OCI-LY3 (cell line): ENCODE measurements at regions not wholly inside any gene's neighbourhood (a gene's known extent, or its start where the extent isn't known, plus 50 kb on each side); places are given as distances from the start of the nearest gene placed in this dataset.

Experiments used
- H2AFZ ChIP-seq: fragments of 200-600, 300-600 bp; shearing (Covaris generic); 2 replicates; pipeline ENCODE4 v1.6.0; 2014; ENCODE audit warnings: antibody characterized with exemption, low read depth, low read length
- H3K27ac ChIP-seq: fragments of 200-600, 300-600 bp; sonication (generic); 2 replicates; pipeline ENCODE4 v1.5.1; 2014; ENCODE audit warnings: mild to moderate bottlenecking, low read length, moderate library complexity, mixed read lengths
- H3K27me3 ChIP-seq: fragments of 200-600, 300-600 bp; sonication (generic); 2 replicates; pipeline ENCODE4 v1.6.1; 2014; ENCODE audit warnings: low read depth, low read length, mixed read lengths
- H3K36me3 ChIP-seq: fragments of 200-600, 300-600 bp; sonication (generic); replicated peaks from 2 replicates; pipeline ENCODE3; 2014; ENCODE audit warnings: low read depth, low read length, mixed read lengths
- H3K4me1 ChIP-seq: fragments of 300-600, 200-600 bp; sonication (generic); 2 replicates; pipeline ENCODE4 v1.6.1; 2014; ENCODE audit warnings: low read length, mixed read lengths
- H3K4me2 ChIP-seq: fragments of 200-600, 300-600 bp; sonication (generic); 2 replicates; pipeline ENCODE4 v1.6.1; 2014; ENCODE audit warnings: low read length, mixed read lengths
- H3K4me3 ChIP-seq: fragments of 300-600, 200-600 bp; sonication (generic); 2 replicates; pipeline ENCODE4 v1.5.1; 2014; ENCODE audit warnings: antibody characterized with exemption, mild to moderate bottlenecking, low read length, moderate library complexity
- H3K79me2 ChIP-seq: fragments of 300-600, 200-600 bp; shearing (Covaris generic); 2 replicates; pipeline ENCODE4 v1.6.1; 2014; ENCODE audit warnings: mild to moderate bottlenecking, low read length, mixed read lengths
- H3K9ac ChIP-seq: fragments of 300-600, 200-600 bp; shearing (Covaris generic); 2 replicates; pipeline ENCODE4 v1.6.0; 2014; ENCODE audit warnings: mild to moderate bottlenecking, low read length, moderate library complexity
- H3K9me3 ChIP-seq: fragments of 200-600, 300-600 bp; shearing (Covaris generic); 2 replicates; pipeline ENCODE4 v1.6.1; 2014; ENCODE audit warnings: low read length, mixed read lengths; ENCODE audit not compliant: insufficient read depth
- H4K20me1 ChIP-seq: fragments of 200-600, 300-600 bp; sonication (generic); 2 replicates; pipeline ENCODE4 v1.6.1; 2016; ENCODE audit warnings: low read length, mixed read lengths; ENCODE audit not compliant: insufficient read depth
- EZH2phosphoT487 ChIP-seq: fragments of 200-600 bp; shearing (Covaris generic); IDR thresholded peaks from 2 replicates; pipeline ENCODE4 v1.6.1; 2018; ENCODE audit warnings: antibody characterized with exemption, mixed run types, low read depth
- TF ChIP-seq, protein P1 (sequence below): fragments of 200-600, 300-600 bp; sonication (generic); IDR thresholded peaks from 2 replicates; pipeline ENCODE4 v1.5.1; 2014; ENCODE audit warnings: antibody characterized with exemption, low read length, low read depth

DNA sequence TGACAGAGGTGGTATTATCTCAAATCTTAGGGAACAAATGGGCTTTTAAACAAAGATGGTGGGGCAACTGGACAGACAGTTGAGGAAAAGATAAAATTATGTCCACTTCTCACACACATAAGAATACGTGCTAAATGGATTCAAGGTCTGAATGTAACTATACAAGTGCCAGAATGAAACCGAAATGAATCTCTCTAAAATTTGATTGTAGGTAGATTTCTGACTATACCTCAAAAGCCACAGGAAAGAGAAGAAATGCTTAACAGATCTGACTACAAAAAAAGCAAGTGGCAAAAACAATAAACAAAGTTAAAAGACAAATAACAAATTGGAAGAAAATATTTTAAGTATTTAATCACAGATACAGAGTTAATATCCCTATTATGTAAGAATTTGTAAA lies 182.7 kb upstream of the OLIG3 start:
- H4K20me1 ChIP-seq = no peaks in the 10 kb centered on the region
- no peak overlapping the region for H3K9ac ChIP-seq
- no peaks in the 10 kb centered on the region for H3K9me3 ChIP-seq
- H2AFZ ChIP-seq = no peak overlapping the region
- H3K4me3 ChIP-seq = no peak overlapping the region
- no peak for TF ChIP-seq EZH2phosphoT487
- TF ChIP-seq, protein P1, sequence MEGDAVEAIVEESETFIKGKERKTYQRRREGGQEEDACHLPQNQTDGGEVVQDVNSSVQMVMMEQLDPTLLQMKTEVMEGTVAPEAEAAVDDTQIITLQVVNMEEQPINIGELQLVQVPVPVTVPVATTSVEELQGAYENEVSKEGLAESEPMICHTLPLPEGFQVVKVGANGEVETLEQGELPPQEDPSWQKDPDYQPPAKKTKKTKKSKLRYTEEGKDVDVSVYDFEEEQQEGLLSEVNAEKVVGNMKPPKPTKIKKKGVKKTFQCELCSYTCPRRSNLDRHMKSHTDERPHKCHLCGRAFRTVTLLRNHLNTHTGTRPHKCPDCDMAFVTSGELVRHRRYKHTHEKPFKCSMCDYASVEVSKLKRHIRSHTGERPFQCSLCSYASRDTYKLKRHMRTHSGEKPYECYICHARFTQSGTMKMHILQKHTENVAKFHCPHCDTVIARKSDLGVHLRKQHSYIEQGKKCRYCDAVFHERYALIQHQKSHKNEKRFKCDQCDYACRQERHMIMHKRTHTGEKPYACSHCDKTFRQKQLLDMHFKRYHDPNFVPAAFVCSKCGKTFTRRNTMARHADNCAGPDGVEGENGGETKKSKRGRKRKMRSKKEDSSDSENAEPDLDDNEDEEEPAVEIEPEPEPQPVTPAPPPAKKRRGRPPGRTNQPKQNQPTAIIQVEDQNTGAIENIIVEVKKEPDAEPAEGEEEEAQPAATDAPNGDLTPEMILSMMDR = no peak
- no peak overlapping the region; the same call in 1 of the 2 replicates for H3K4me2 ChIP-seq
- peaks cover 18% of the 10 kb centered on the region for H3K4me1 ChIP-seq
- no peaks in the 10 kb centered on the region for H3K79me2 ChIP-seq
- no peaks in the 10 kb centered on the region for H3K36me3 ChIP-seq
- H3K27me3 ChIP-seq = no peaks in the 10 kb centered on the region
- no peak overlapping the region for H3K27ac ChIP-seq

DNA sequence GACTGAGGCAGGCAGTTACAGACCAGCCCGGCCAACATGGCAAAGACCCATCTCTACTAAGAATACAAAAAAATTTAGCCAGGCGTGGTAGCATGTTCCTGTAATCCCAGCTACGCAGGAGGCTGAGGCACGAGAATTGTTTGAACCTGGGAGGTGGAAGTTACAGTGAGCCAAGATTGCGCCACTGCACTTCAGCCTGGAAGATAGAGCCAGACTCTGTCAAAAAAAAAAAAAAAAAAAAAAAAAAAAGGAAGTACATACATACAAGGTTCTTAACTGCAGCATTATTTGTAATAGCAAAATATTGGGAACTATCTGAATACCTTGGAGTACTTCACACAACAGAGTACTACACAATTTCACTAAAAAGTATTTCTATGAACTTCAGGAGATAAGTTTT lies 183.5 kb upstream of the OLIG3 start:
- no peak overlapping the region for H3K9ac ChIP-seq
- H3K4me3 ChIP-seq = no peak overlapping the region
- H3K9me3 ChIP-seq = no peaks in the 10 kb centered on the region
- H3K27me3 ChIP-seq = no peaks in the 10 kb centered on the region
- H3K36me3 ChIP-seq = no peaks in the 10 kb centered on the region
- peaks cover 18% of the 10 kb centered on the region for H3K4me1 ChIP-seq
- no peak overlapping the region for H3K27ac ChIP-seq
- H2AFZ ChIP-seq = no peak overlapping the region
- H4K20me1 ChIP-seq = no peaks in the 10 kb centered on the region
- no peak for TF ChIP-seq EZH2phosphoT487
- H3K79me2 ChIP-seq = no peaks in the 10 kb centered on the region
- H3K4me2 ChIP-seq = no peak overlapping the region

- Histone ChIP-seq H3K27ac (no peak overlapping the region), H3K27me3 (no peaks in the 10 kb centered on the region), H3K4me2 (0 out of 2 replicates have a peak overlapping the region, but pooled peaks have one; percentile 12), H3K79me2 (no peaks in the 10 kb centered on the region), H3K4me3 (no peak overlapping the region), H4K20me1 (no peaks in the 10 kb centered on the region), H3K9ac (no peak overlapping the region), H3K4me1 (peaks cover 18% of the 10 kb centered on the region), H3K9me3 (no peaks in the 10 kb centered on the region), H3K36me3 (no peaks in the 10 kb centered on the region), H2AFZ (no peak overlapping the region)
- no peak for TF ChIP-seq EZH2phosphoT487
- TF ChIP-seq, protein P1 = no peak
Measured at GRCh38 chr6:137678451-137678850, 184.3 kb upstream of the OLIG3 start.

DNA sequence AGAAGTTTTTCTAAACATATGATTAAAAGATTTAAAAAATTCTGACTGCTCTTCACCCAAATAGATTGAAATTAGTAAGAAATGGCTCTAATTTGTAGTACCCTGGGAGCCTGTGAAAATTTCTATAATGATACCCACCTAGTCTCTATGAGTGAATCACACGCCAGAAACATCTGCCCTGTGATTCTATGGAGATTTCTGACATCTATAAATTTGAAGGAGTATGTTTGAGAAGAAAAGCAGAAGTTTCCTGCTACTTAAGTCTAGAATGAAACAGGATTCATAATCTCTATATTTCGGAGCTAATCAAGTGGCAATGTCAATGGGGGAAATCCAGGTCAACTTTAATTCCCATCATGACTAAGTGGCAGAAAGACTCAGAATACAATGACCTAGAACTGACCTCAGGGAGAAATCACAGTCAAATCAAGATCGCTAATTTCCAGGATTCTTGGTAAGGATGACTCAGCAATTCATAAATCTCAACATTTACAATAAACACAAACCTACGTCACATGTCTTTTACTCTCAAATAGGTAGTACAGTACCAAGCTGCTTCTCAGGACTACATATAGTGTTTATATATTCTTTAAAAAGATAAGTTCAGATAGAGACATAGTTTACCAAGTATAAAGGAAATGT lies 186.2 kb upstream of the TNFAIP3 start:
- 0 out of 2 replicates have a peak overlapping the region, but pooled peaks have one; percentile 28 for H2AFZ ChIP-seq
- TF ChIP-seq, protein P1 = no peak
- TF ChIP-seq EZH2phosphoT487 = no peak

More for the DNA sequence above, 186.2 kb upstream of the TNFAIP3 start:
- H3K27ac ChIP-seq = no peak overlapping the region
- H3K9me3 ChIP-seq = no peaks in the 10 kb centered on the region
- peak overlapping the region; percentile 62 for H3K4me2 ChIP-seq
- H3K9ac ChIP-seq = no peak overlapping the region
- H3K27me3 ChIP-seq = no peaks in the 10 kb centered on the region
- H3K4me3 ChIP-seq = peak overlapping the region; percentile 32; the same call in 1 of the 2 replicates
- peaks cover 18% of the 10 kb centered on the region for H3K4me1 ChIP-seq
- H4K20me1 ChIP-seq = no peaks in the 10 kb centered on the region
- no peaks in the 10 kb centered on the region for H3K79me2 ChIP-seq
- H3K36me3 ChIP-seq = no peaks in the 10 kb centered on the region
